GM12875 (cell line): ENCODE measurements at regions not wholly inside any gene's neighbourhood (a gene's known extent, or its start where the extent isn't known, plus 50 kb on each side); places are given as distances from the start of the nearest gene placed in this dataset.
"Not testable (repeated sequence)": the region's sequence is repeated elsewhere in the genome, so short reads cannot be mapped to it uniquely, and the experiment has no call there.

ENCODE experiments used
- H3K4me3 ChIP-seq: one replicate; pipeline ENCODE4 v1.5.1; 2011; ENCODE audit warnings: low read depth, low read length, control low read depth
- CTCF ChIP-seq: IDR thresholded peaks from 2 replicates; pipeline ENCODE4 v1.5.1; 2011; ENCODE audit warnings: low read depth, mild to moderate bottlenecking, control low read depth, inconsistent platforms, low read length, moderate library complexity, borderline replicate concordance; ENCODE audit not compliant: insufficient read depth

- TF ChIP-seq CTCF: no peak
Observed at GRCh38 chr10:125407557-125407956, 247.2 kb upstream of the CTBP2 start.

GRCh38 chr10:125407000-125407502 lies 246.7 kb upstream of the CTBP2 start:
- H3K4me3 ChIP-seq: no peak overlapping the region
- TF ChIP-seq CTCF: no peak

More at GRCh38 chr10:125407557-125407956, 247.2 kb upstream of the CTBP2 start:
- no peak overlapping the region for H3K4me3 ChIP-seq

- H3K4me3 ChIP-seq: not testable (repeated sequence)
Observed at GRCh38 chr10:125404902-125405301, 244.5 kb upstream of the CTBP2 start.

GRCh38 chr10:125401462-125401861 lies 241.1 kb upstream of the CTBP2 start:
- TF ChIP-seq CTCF: no peak
- no peak overlapping the region for H3K4me3 ChIP-seq

- no peak for TF ChIP-seq CTCF
Observed at GRCh38 chr10:125399289-125399688, 238.9 kb upstream of the CTBP2 start.

GRCh38 chr10:125398270-125398669 lies 237.9 kb upstream of the CTBP2 start:
- no peak overlapping the region for H3K4me3 ChIP-seq
- TF ChIP-seq CTCF: no peak

More at GRCh38 chr10:125399289-125399688, 238.9 kb upstream of the CTBP2 start:
- H3K4me3 ChIP-seq: no peak overlapping the region

GRCh38 chr10:125397608-125398007 lies 237.2 kb upstream of the CTBP2 start:
- no peak for TF ChIP-seq CTCF
- no peak overlapping the region for H3K4me3 ChIP-seq

GRCh38 chr10:125396676-125397075 lies 236.3 kb upstream of the CTBP2 start:
- no peak for TF ChIP-seq CTCF

More at GRCh38 chr10:125396676-125397075, 236.3 kb upstream of the CTBP2 start:
- no peak overlapping the region for H3K4me3 ChIP-seq
